NCI-H345 treated with DMSO at 0.1 percent for 48 hours (cell line): ENCODE measurements at regions not wholly inside any gene's neighbourhood (a gene's known extent, or its start where the extent isn't known, plus 50 kb on each side); places are given as distances from the start of the nearest gene placed in this dataset.

Experiments used
- DNase-seq: peaks from one replicate; lab custom pipeline; 2025; ENCODE audit not compliant: unreplicated experiment; lab: John Stamatoyannopoulos, UW

DNA sequence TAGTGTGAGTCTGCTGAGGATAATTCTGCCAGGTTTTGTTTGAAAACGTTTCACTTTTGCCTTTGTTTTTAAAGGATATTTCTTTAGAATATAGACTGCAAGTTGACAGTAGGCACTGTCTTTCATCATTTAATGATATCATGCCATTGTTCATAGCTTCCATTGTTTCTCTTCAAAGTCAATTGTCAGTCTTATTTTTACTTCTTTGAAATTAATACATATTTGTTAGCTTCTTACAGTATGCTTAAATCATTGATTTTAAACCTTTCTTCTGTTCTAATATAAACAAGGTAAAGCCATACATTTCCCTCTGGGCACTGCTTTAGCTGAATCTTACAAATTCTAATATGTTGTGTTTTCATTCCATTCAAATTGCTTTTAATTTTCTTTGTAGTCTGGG, 62.3 kb upstream of the PARVA start:
- DNase-seq = no peak

GRCh38 chr11:12316432-12316831, 60.9 kb upstream of the PARVA start:
- no peak for DNase-seq

- DNase-seq = peak; percentile 96
Measured at GRCh38 chr11:12318791-12319438, 58.5 kb upstream of the PARVA start.

DNA sequence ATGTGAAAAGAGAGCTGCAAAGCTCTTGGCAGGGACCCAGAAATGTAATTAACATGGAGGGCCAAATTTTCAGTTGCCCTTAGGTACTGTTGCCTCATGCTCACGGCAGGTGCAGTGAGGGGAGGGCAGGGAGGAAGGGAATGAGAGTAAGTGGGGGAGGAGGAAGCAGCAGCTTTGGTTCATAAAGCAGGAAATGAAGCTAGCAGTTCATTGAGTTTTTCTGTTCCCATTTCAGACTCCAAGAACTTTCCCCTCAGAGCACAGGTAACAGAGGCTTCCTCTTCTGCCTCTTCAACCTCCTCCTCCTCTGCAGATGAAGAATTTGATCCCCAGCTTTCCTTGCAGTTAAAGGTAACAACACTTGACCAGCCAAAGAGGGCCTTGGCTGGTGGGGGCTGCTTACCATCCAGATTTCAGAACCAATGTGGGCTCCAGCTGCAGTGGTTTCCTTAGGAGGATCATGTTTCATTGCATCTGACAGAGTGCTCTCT, 57.9 kb upstream of the PARVA start:
- DNase-seq = peak; percentile 96

DNA sequence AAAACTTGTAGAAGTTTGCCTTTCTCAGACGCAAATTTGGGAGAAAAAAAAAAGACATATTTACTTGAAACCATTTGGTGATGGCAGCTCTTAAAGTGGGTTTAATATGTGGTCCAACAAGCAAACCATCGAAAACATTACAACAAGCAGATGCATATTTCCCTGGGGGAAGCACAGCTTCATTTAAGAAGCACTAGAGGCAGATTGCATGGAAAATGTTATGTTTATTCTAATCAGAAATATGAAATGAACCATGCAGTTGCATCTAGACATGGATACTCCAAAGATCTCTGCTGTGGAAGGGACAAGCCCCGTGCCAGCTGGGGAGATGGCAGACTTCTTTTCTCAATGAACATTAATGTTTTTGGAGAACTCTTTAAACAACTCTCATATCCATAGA, 57.4 kb upstream of the PARVA start:
- no peak for DNase-seq

DNA sequence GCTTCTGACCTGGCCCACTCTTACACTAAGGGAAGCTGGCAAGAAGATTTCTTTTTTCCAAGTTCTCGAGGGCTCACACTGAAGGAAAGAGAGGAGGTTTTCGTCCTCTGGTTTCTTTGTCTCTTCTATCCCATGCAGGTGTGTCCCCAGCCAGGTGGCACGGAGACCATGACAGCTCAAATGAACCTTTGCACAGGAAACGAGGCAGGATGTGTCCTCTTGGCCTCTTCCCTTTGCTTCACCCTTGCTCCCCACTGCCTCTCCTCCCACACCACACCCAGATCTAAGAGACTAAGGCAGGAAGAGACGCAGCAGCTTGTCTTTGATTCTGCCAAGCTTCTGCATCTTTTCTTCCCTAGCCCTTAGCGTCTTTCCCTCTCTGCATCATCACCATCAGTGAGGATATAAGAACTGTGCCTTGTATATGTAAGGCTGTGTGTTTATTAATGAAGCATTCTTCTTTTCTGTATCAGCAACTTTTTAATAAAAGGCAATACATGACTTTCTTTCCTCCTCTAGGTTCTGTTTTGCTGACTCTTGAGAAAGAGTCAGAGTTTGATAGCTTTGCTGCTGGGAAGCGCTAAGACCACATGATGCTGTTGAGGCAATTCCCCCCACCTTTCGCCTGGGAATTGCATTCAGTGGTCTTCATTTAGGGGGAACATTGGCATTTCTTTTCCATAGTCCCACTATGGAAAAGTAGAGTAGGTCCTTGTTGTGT, 56.0 kb upstream of the PARVA start:
- DNase-seq = no peak

- DNase-seq = no peak
Measured at GRCh38 chr11:12324585-12324984, 52.8 kb upstream of the PARVA start.
